HG03045 (cell line): ENCODE measurements at regions not wholly inside any gene's neighbourhood (a gene's known extent, or its start where the extent isn't known, plus 50 kb on each side); places are given as distances from the start of the nearest gene placed in this dataset.

Source experiments
- ATAC-seq: cut with Tn5 transposase; IDR thresholded peaks from one replicate; pipeline ENCODE4 v1.9.1; 2021; ENCODE audit warnings: mild to moderate bottlenecking, moderate library complexity; ENCODE audit not compliant: unreplicated experiment

DNA sequence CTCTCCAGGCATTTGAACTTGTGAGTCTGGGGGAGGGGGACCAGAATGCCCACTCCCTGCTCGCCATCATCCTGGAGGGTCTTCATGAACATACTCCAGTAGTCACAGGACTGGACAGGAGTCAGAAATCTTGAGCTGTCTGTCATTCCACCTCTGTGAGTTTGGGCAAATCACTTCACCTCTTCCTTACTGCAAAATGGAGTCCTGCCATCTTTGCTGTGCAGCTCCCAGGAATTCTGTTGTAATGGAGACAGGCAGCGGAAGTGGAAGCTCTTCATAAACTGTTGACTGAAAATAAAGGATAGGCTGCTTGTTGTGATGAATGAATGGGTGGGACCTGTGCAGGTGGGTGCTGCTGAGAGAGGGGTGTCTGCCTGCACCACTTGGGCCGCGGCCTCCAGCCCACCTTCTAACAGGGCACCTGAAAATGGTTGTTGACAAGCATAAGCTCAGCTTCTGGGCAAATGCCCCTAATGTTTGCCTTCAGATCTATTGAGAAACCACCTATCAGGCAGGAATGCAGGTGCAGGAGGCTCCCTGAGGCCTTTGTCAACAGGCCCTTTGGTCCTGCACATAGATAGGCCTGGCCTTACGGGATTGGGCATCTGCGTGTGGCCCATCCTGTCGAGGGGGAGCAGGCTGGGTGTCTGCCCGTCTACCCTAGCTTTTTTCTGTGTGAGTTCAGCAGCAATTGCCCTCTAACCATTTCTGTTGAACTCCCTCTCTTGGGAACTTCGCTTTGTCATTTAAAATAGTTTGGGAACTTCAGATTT, 321.0 kb downstream of the RPS6KC1 start:
- ATAC-seq = no peak

DNA sequence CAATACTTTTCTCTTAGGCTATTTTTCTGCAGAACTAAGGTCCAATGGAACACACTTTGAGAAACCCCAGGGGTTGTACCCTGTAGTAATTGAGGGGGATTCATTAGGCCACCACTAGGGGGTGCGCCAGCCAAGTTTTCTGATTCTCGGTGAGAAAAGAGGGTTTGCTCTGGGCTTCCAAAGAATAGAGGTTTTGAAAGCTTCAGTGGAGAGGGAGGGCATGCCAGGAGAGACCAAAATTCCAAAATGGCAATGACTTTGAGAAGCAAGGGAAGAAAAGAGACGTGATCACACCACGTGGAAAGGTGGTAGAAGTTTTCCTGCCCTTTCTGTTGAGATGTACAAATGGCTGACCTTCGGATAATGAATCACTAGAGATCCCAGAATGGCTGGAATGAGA, 323.3 kb downstream of the RPS6KC1 start:
- peak; percentile 76 for ATAC-seq

DNA sequence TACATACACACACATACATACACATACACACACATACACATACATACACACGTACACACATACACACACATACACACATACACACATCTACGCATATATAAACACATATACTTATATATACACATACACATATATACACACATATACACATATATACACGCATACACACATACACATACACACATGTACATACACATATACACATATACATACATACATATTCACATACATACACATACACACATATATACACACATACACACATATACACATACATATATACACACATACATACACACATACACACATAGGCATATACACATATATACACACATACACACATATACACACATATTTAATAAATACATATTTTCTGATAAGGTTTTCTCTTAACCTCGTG, 324.0 kb downstream of the RPS6KC1 start:
- ATAC-seq = no peak

DNA sequence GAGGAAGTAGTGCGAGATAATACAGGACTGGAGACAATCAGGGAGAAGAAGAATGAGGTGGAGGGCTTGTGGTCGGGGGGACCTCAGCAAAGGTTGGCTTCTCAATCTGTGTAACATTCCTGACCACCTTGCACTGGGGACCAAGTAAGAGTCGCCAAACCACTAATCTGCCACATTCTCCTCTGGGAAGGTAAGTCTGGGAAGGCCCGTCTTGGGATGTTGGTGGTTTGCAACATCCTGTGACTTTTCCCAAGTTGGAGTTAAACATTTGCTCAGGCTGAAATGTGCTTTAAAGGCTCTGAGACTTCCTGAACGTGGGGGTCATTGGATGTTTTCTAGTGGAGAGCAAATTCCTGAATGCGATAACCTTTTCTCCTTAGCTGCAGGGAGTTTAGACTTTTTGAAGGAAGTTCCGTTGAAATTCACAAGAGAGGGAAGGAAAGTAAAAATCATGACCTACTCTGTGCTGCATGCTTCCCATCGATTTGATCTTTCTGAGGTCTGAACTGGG, 325.9 kb downstream of the RPS6KC1 start:
- ATAC-seq = no peak

DNA sequence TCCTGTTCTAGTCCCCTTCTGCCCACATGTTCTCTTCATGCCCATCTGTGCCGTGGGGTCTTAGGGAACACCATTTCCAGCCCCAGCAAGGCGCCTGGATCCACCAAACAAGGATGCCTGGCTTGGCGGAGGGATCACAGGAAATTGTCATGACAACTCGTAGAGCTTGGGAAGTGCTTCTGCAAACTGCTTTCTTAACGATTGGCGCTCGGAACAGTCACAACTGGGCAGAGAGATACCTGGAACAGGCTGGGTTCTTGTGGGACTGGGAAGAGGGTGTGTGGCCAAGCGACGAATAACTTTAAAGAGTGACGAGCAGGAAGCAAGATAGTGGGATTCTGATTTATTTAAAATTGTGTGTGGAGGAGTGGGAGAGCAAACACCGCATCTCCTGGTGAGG, 329.8 kb downstream of the RPS6KC1 start:
- ATAC-seq = no peak

DNA sequence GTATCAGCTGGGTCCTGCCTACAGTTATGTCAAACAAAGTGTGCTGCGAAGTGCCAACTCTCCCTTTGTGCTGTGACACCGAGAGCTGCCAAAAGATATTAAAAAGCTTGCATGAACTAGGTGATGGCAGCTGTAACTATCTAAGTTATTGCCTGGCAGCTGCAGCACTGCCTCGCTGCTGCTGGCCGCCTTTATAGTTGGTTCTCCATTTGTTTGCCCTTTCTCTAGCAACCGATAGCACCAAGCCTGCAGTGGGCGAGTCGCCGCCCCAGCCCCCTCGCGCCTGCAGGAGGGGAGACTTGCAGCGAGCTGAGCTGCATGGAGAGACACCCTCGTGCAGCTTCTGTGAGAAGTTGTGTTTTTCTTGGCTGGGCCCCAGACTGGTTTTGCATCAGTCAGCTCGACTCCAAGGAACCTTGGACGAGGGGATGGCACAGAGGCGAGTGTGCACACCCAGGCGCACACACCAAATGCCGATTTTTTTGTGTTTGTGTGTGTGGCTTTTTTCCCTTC, 330.6 kb downstream of the RPS6KC1 start:
- no peak for ATAC-seq

DNA sequence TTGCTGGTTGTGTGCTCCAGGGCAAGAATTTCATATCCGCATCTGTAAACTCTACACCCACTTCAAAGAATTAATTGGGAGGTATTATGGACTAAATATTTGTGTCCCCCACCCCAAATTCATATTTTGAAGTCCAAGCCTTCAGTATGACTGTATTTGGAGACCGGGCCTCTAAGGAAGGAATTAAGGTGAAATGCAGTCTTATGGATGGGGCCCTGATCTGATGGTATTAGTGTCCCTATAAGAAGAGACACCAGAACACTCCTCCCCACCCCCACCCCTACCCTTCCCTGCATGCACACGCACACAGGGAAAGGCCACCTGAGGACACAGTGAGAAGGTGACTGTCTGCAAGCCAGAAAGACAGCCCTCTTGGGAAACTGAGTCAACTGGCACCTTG, 332.4 kb downstream of the RPS6KC1 start:
- ATAC-seq = no peak

DNA sequence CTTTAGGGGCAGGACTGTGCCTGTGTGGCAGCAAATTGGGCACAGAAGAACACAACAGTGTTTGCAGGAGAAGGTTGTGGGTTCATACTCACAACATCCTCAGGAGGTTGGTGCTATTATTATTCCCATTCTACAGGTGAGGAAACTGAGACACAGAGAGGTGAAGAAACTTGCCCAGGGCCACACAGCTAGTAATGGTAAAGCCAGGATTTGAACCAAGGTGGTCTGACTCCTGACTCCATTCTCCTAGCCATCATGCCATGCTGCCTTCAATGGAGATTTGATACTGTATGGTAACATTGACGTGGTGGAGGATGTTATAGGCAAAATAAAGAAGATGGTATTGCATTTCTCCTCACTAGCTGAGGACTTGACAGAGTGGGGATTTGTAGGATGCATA, 334.2 kb downstream of the RPS6KC1 start:
- ATAC-seq = no peak

DNA sequence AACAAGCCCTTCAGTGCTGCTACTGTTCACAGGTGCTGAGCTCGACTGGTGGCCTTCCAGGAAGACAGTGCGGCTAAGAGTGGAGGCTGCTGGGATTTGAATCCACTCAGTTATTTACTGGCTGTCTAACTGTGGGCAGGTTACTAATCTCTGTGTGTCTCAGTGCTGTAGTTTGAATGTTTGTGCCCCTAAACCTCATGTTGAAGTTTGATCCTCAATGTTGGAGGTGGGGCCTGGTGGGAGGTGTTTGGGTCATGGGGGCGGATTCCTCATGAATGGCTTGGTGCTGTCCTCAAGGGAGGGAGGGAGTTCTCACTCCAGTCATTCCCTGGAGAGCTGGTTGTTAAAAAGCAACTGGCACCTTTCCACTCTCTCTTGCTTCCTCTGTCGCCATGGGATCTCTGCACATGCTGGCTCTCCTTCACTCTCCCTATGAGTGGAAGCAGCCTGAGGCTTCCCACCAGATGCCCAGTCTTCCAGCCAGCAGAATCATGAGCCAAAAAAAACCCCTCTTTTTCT, 334.8 kb downstream of the RPS6KC1 start:
- no peak for ATAC-seq

DNA sequence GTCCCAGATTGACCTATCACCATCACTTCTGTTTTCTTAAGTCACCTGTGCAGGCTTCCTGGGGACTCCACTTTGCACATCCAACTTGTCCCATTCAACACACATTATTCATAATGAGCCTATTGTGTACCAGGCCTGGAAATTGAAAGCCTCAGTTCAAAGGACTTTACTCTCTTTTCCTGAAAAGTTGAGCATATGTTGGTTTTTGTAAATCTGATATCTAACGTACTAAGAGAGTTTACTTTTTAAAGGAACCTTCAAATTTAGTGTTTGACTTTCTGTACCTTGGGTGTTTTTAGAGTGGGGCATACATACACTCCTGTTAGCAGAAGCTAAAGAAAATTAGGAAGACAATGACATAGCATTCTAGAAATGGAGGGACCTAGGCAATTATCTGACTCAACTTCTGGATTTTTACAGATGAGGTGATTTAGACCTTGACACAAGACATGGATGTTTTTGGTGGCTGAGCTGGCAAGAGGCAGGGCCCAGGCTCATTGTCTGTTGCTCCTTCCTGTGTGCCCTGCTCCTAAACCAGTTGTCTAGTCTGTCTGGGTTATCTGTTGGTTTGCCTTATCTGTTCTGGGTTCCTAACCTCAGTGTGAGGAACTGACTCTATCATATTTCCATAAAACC, 336.5 kb downstream of the RPS6KC1 start:
- ATAC-seq = no peak

DNA sequence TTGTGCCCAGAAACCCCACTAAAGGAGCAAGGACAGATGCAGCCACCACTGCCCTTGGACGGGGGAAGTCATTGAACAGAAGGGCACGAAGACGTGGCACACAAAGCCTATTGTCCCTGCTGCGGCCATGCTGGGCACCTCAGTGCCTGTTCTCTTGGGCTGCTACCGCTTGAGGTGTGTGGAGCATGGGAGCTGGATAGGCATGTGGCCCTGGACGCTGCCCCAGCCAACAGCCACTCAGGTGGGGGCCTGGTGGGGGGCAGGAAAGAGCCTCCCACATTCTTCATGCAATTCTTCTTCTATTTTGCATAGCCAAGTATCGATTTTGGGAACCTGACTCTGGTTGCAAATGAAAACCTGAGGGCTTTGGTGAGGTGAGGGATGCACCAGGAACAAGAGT, 337.2 kb downstream of the RPS6KC1 start:
- ATAC-seq = no peak

DNA sequence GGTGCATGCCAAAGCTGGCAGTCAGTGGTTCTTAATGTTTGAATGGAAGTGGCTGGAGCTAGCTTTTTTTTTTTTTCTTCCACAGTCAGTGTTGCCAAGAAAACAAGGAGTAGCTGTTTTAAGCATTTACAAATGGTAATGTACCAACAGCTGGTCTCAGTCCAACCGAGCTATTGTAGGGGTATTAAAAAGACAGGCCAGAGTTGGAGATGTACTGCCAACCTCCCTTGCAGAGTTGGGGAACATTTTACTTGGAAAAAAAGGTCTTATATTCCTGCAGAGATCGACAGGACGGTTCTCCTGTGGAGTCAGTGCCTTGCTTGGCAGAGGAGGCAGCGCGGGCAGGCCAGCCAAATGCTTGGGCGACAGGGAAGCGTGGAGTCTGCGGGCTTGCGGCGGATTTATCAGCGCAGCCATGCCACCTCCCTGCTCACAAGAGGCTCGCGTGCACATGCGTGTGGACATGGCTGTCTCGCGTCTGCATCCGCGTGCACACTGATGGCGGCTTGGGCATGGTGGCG, 338.1 kb downstream of the RPS6KC1 start:
- no peak for ATAC-seq

DNA sequence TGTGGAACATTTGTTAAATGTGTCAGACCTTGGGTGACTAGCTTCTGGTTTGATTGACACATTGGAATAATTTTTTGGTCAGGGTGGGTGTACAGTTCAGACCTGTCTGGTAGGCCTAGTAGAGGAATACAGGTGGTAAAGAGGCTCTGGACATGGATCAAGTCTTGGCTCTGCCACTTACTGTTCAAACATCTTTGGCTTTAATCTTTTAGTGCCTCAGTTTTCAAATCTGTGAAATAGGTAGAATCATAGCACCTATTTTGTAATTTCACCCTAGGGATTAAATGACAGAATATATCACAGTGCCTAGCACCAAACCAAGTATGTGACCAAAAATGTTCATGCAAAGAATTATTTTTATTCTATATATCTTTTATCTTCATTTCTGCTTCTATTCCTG, 340.4 kb downstream of the RPS6KC1 start:
- no peak for ATAC-seq

DNA sequence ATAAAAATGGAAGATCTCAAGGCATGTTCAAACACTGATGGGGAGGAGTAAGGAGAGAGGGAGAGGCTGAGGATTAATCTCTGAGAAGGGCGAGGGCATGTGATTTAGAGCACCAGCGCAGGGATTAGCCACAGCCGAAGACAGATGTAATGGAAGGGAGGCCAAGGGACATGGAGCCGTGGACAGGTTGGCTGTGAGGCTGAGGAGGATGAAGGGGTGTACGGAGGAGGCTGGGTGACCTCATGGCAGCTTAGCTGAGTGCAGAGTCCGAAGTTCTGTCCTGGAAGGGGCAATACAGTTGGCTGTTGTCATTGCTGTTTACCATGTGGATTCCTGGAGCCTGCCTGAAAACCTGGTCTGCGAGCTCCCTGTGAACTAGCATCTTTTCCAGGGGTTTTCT, 342.8 kb downstream of the RPS6KC1 start:
- ATAC-seq = no peak

DNA sequence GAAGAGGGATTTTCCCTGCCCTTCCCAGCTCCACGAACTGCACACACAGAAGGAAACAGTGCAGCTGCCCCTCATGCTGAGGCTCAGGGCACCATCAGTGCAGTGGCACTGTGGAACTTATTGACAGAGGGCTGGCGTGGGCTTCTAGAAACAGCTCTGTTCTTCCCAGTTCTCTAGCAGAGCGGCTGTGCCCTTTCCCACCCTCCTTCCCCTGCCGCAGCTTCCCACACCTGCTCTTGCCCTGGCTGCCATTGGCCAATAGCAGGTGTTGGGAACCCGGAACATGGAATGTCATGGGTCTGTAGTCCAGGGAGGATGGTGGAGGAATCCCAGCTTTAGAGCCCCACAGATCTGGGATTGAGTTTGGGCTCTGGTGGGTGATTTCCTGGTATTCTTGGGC, 343.8 kb downstream of the RPS6KC1 start:
- ATAC-seq = no peak

DNA sequence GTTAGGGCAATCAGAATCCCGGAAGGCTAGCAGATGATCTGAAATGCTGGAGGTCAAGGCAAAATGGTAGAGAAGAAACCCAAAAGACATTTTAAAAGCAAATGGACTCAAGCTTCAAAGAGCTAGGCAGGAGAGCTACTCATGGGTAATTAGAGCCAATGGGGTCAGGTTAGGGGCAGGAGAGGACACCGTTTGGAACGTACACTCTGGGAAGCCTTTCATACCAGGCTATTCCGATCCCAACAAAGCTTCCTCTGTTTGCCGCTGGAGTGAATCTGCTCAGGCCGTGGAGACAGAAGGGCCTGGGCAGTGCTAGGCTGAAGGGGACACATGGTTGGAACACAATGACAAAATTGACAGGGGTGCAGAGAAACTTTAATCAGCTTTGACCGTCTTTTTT, 346.6 kb downstream of the RPS6KC1 start:
- ATAC-seq = no peak

DNA sequence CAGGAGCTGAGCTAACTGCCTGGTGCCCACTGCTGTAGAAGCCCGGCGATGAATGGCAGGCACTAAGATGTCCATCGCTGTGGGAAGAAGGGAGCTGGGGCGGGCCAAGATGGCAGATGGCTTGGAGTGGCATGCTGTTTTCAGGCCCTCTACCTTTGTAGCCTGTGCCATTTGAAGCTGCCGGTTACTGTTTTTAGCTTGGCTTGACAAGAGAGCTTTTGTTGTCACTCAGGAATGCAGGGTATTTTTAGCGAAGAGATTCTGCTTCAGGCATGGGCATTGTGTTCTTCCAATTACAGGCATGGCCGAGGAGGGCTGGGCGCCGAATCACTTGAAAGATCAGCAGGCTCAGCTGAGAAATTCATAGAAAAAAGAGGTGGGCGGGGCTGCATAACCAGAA, 348.7 kb downstream of the RPS6KC1 start:
- no peak for ATAC-seq

DNA sequence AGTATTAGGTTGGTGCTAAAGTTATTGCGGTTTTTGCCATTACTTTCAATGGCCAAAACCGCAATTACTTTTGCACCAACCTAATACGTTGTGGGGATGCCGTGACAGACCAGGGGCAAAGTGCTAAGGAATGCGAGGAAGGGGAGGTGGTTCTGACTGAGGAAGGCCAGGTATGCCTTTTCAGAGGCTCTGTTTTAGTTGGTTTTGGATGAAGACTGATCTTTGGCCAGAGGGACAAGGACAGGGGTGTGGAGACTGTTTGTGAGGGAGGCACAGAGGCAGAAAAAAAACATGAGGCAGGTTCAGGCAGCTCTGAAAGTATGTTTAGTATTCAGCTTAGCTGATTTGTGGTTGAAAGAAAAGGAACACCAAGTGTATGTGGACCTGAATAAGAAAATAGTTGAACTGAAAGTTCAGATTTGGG, 358.2 kb downstream of the RPS6KC1 start:
- no peak for ATAC-seq

DNA sequence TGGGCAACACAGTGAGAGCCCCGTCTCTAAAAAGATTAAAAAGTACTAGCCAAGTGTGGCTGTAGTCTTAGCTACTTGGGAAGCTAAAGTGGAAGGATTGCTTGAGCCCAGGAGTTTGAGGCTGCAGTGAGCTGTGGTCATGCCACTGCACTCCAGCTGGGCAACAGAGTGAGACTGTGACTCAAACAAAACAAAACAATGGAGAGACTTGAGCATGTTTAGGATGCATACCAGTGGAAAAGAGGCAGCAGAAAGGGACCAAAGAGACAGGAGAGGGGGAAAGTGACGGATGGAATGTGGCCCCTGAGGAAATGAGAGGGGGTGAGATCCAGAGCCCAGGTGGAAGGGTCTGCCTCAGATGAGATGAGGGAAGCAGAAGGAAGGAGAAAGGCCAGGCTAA, 358.9 kb downstream of the RPS6KC1 start:
- no peak for ATAC-seq

DNA sequence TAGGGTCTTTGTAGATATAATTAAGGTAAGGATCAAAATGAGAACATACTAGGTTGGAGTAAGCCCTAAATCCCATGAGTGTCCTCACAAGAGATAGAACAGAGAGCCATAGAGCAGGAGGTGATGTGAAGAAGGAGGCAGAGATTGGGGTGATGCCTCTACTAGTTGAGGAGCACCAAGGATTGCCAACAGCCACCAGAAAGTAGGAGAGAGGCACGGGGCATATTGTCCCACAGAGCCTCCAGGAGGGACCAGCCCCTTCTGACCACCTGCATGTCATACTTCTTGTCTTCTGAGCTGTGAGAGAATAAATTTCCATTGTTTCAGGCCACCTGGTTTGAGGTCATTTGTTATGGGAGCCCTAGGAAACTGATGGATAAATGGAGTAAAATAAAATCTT, 363.3 kb downstream of the RPS6KC1 start:
- ATAC-seq = no peak

DNA sequence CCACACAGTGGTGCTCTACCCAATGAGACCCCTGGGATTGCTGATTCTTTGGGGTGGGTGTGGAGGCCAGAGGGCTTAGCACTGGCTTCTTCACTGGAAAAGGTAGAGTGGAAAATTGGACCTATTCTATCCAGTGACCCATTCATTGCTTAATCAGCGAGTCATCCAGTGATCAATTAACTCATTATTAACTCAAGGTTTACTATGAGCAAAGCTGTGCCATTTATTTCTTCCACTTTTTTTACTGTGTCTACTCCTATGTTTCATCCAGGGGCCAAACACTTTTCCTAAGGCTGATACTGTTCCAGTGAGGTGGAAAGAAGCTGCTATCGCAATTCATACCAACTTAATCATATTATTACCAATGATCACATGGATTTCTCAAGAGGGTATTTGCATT, 363.9 kb downstream of the RPS6KC1 start:
- ATAC-seq = no peak
